ENCODE measurements at regions not wholly inside any gene's neighbourhood (a gene's known extent, or its start where the extent isn't known, plus 50 kb on each side); places are given as distances from the start of the nearest gene placed in this dataset.

GRCh38 chr2:18433872-18434271, 126.6 kb downstream of the RDH14 start:
- Histone ChIP-seq H3K4me3 (no peak overlapping the region), H3K36me3 (ENCODE audit: low read depth, missing control alignments) (no peaks in the 10 kb centered on the region), H3K9me3 (no peaks in the 10 kb centered on the region), H3K4me1 (no peaks in the 10 kb centered on the region), H3K27me3 (no peaks in the 10 kb centered on the region), H3K27ac (no peak overlapping the region)
- intact Hi-C loops (cut with DNase I; ENCODE audit: low total_unique reads): no loop called here
- TF ChIP-seq POLR2A (IDR thresholded peaks at IDR 0.05) (no peak), CTCF (IDR thresholded peaks at IDR 0.05) (no peak)
- DNase-seq: no peak
- WGBS, 2 donors: 97 to 98% methylated on average over 1 of the region's 1 CpG

- Histone ChIP-seq H3K4me1 (no peaks in the 10 kb centered on the region), H3K27me3 (no peaks in the 10 kb centered on the region), H3K4me3 (no peak overlapping the region), H3K36me3 (ENCODE audit: low read depth, missing control alignments) (no peaks in the 10 kb centered on the region), H3K27ac (no peak overlapping the region), H3K9me3 (no peaks in the 10 kb centered on the region)
- DNase-seq: peak; percentile 18
- WGBS, 2 donors: 45 to 57% methylated on average over 5 of the region's 5 CpGs
- intact Hi-C loops (cut with DNase I; ENCODE audit: low total_unique reads): no loop called here
- TF ChIP-seq POLR2A (IDR thresholded peaks at IDR 0.05): no peak
- TF ChIP-seq CTCF (IDR thresholded peaks at IDR 0.05): no peak
Measured at GRCh38 chr2:18432999-18433398, 127.5 kb downstream of the RDH14 start.

GRCh38 chr2:18430996-18431748, 129.3 kb downstream of the RDH14 start:
- Histone ChIP-seq H3K4me1 (no peaks in the 10 kb centered on the region), H3K27me3 (no peaks in the 10 kb centered on the region), H3K9me3 (no peaks in the 10 kb centered on the region), H3K4me3 (no peak overlapping the region), H3K27ac (no peak overlapping the region), H3K36me3 (ENCODE audit: low read depth, missing control alignments) (no peaks in the 10 kb centered on the region)
- DNase-seq: no peak
- TF ChIP-seq POLR2A (IDR thresholded peaks at IDR 0.05) (no peak), CTCF (IDR thresholded peaks at IDR 0.05) (no peak)
- WGBS, 2 donors: 76 to 87% methylated on average over 4 of the region's 4 CpGs
- intact Hi-C loops (cut with DNase I; ENCODE audit: low total_unique reads): no loop called here

- no peak overlapping the region for H3K27ac ChIP-seq
- intact Hi-C loops (cut with DNase I; ENCODE audit: low total_unique reads): no loop called here
Measured at GRCh38 chr2:18428516-18428915, 131.9 kb downstream of the RDH14 start.

More at GRCh38 chr2:18428516-18428915, 131.9 kb downstream of the RDH14 start:
- no peak for TF ChIP-seq POLR2A (IDR thresholded peaks at IDR 0.05)
- TF ChIP-seq CTCF (IDR thresholded peaks at IDR 0.05): no peak
- H3K4me1 ChIP-seq: no peaks in the 10 kb centered on the region
- H3K9me3 ChIP-seq: no peaks in the 10 kb centered on the region
- H3K36me3 ChIP-seq (ENCODE audit: low read depth, missing control alignments): no peaks in the 10 kb centered on the region
- 89 to 91% methylated on average over 6 of the region's 6 CpGs for WGBS, 2 donors
- H3K4me3 ChIP-seq: no peak overlapping the region
- DNase-seq: no peak
- no peaks in the 10 kb centered on the region for H3K27me3 ChIP-seq

All from testis (tissue), 2 donors.